Gastrocnemius medialis (tissue), 4 donors: ENCODE measurements at regions not wholly inside any gene's neighbourhood (a gene's known extent, or its start where the extent isn't known, plus 50 kb on each side); places are given as distances from the start of the nearest gene placed in this dataset.
"Not testable (repeated sequence)": the region's sequence is repeated elsewhere in the genome, so short reads cannot be mapped to it uniquely, and the experiment has no call there.

Experiments used
- CTCF ChIP-seq, 5 experiments: fragments of 450-650 bp in 3 of 5; fragments of 200-600 bp in 2 of 5; sonication (generic) in 2 of 5; IDR thresholded peaks in 4 of 5; conservative IDR thresholded peaks in 1 of 5; 1 replicate in 4 of 5; 2 replicates in 1 of 5; pipeline ENCODE4 v1.5.1; 2016 to 2019; ENCODE audit warnings: antibody characterized with exemption in 5 of 5, mild to moderate bottlenecking in 3 of 5, moderate library complexity in 3 of 5
- POLR2A ChIP-seq, 2 donors: fragments of 450-650 bp; IDR thresholded peaks; one replicate each; pipeline ENCODE4 v1.6.1; 2017; ENCODE audit warnings: antibody characterized with exemption in 2 of 2, mild to moderate bottlenecking in 2 of 2, moderate library complexity in 2 of 2

- not testable (repeated sequence) for TF ChIP-seq CTCF (IDR thresholded peaks at IDR 0.05 in 4 of 5, conservative IDR thresholded peaks at IDR 0.05 in 1 of 5); POLR2A (IDR thresholded peaks at IDR 0.05)
Measured at GRCh38 chr11:122557163-122557562, 98.4 kb upstream of the UBASH3B start.
